Activated T-cell treated with anti-CD3 and anti-CD28 coated beads, Interleukin-2, amount 50 U/mL, for 24 hours (primary cell): ENCODE measurements at regions not wholly inside any gene's neighbourhood (a gene's known extent, or its start where the extent isn't known, plus 50 kb on each side); places are given as distances from the start of the nearest gene placed in this dataset.
"Not testable (repeated sequence)": the region's sequence is repeated elsewhere in the genome, so short reads cannot be mapped to it uniquely, and the experiment has no call there.

Experiments used
- DNase-seq: peaks from one replicate; pipeline ENCODE4 v3.0.0-alpha.2; 2020
- H3K27ac Mint-ChIP-seq: 2 replicates; pipeline ENCODE4 v1.8.0; 2020; ENCODE audit warnings: mild to moderate bottlenecking, mixed read lengths
- H3K27me3 Mint-ChIP-seq: 2 replicates; pipeline ENCODE4 v1.8.0; 2020; ENCODE audit warnings: mixed read lengths
- H3K36me3 Mint-ChIP-seq: 2 replicates; pipeline ENCODE4 v1.8.0; 2020; ENCODE audit warnings: low read depth, mixed read lengths
- H3K4me1 Mint-ChIP-seq: 2 replicates; pipeline ENCODE4 v1.8.0; 2020; ENCODE audit warnings: low read depth, mixed read lengths
- H3K4me3 Mint-ChIP-seq: 2 replicates; pipeline ENCODE4 v1.8.0; 2020; ENCODE audit warnings: mild to moderate bottlenecking, moderate library complexity, mixed read lengths
- H3K9me3 Mint-ChIP-seq: 2 replicates; pipeline ENCODE4 v1.8.0; 2020; ENCODE audit warnings: mixed read lengths

GRCh38 chr17:6927290-6928126 is 68.3 kb upstream of the ALOX12 start:
- Mint-ChIP-seq H3K4me1 (peaks cover 22% of the 10 kb centered on the region), H3K27ac (no peak overlapping the region), H3K36me3 (peaks cover 4% of the 10 kb centered on the region), H3K4me3 (no peak overlapping the region), H3K9me3 (no peaks in the 10 kb centered on the region), H3K27me3 (no peaks in the 10 kb centered on the region)
- no peak for DNase-seq

GRCh38 chr17:6928193-6928592 is 67.7 kb upstream of the ALOX12 start:
- H3K27me3 Mint-ChIP-seq: no peaks in the 10 kb centered on the region
- H3K27ac Mint-ChIP-seq: no peak overlapping the region
- peaks cover 21% of the 10 kb centered on the region for H3K4me1 Mint-ChIP-seq
- no peak for DNase-seq
- peaks cover 4% of the 10 kb centered on the region for H3K36me3 Mint-ChIP-seq
- H3K9me3 Mint-ChIP-seq: no peaks in the 10 kb centered on the region
- no peak overlapping the region for H3K4me3 Mint-ChIP-seq

- no peak for DNase-seq
- Mint-ChIP-seq H3K36me3 (no peaks in the 10 kb centered on the region), H3K27me3 (no peaks in the 10 kb centered on the region), H3K4me3 (no peak overlapping the region), H3K27ac (no peak overlapping the region), H3K9me3 (no peaks in the 10 kb centered on the region), H3K4me1 (peaks cover 11% of the 10 kb centered on the region)
Measured at GRCh38 chr17:6930749-6931148, 65.1 kb upstream of the ALOX12 start.

GRCh38 chr17:6934544-6934943 is 61.3 kb upstream of the ALOX12 start:
- not testable (repeated sequence) for DNase-seq, H3K4me3 Mint-ChIP-seq, H3K27ac Mint-ChIP-seq, H3K4me1 Mint-ChIP-seq, H3K9me3 Mint-ChIP-seq, H3K36me3 Mint-ChIP-seq, H3K27me3 Mint-ChIP-seq

- DNase-seq: no peak
- Mint-ChIP-seq H3K27ac (peak overlapping the region; percentile 27), H3K4me3 (peak overlapping the region; percentile 50), H3K9me3 (no peaks in the 10 kb centered on the region), H3K27me3 (no peaks in the 10 kb centered on the region), H3K36me3 (no peaks in the 10 kb centered on the region), H3K4me1 (peaks cover 4% of the 10 kb centered on the region)
Measured at GRCh38 chr17:6936370-6937028, 59.4 kb upstream of the ALOX12 start.

- Mint-ChIP-seq H3K4me1 (peaks cover 4% of the 10 kb centered on the region), H3K36me3 (no peaks in the 10 kb centered on the region), H3K4me3 (no peak overlapping the region), H3K9me3 (no peaks in the 10 kb centered on the region), H3K27ac (no peak overlapping the region), H3K27me3 (no peaks in the 10 kb centered on the region)
- no peak for DNase-seq
Measured at GRCh38 chr17:6938637-6939036, 57.2 kb upstream of the ALOX12 start.

GRCh38 chr17:6940186-6940649 is 55.6 kb upstream of the ALOX12 start:
- peak overlapping the region; percentile 35 for H3K4me3 Mint-ChIP-seq
- DNase-seq: no peak

GRCh38 chr17:6941989-6942388 is 53.9 kb upstream of the ALOX12 start:
- no peak for DNase-seq
- no peak overlapping the region for H3K4me3 Mint-ChIP-seq
- H3K36me3 Mint-ChIP-seq: no peaks in the 10 kb centered on the region
- H3K9me3 Mint-ChIP-seq: no peaks in the 10 kb centered on the region
- H3K27me3 Mint-ChIP-seq: no peaks in the 10 kb centered on the region
- H3K27ac Mint-ChIP-seq: no peak overlapping the region
- H3K4me1 Mint-ChIP-seq: no peaks in the 10 kb centered on the region

More at GRCh38 chr17:6940186-6940649, 55.6 kb upstream of the ALOX12 start:
- Mint-ChIP-seq H3K27ac (no peak overlapping the region), H3K4me1 (peaks cover 4% of the 10 kb centered on the region), H3K36me3 (no peaks in the 10 kb centered on the region), H3K27me3 (no peaks in the 10 kb centered on the region), H3K9me3 (no peaks in the 10 kb centered on the region)

- H3K27me3 Mint-ChIP-seq: no peaks in the 10 kb centered on the region
Measured at GRCh38 chr17:6943406-6943805, 52.4 kb upstream of the ALOX12 start.

More at GRCh38 chr17:6943406-6943805, 52.4 kb upstream of the ALOX12 start:
- no peaks in the 10 kb centered on the region for H3K9me3 Mint-ChIP-seq
- H3K4me3 Mint-ChIP-seq: no peak overlapping the region
- no peaks in the 10 kb centered on the region for H3K36me3 Mint-ChIP-seq
- DNase-seq: no peak
- H3K27ac Mint-ChIP-seq: no peak overlapping the region
- H3K4me1 Mint-ChIP-seq: peaks cover 8% of the 10 kb centered on the region
